HUES48 (cell line): ENCODE measurements at regions not wholly inside any gene's neighbourhood (a gene's known extent, or its start where the extent isn't known, plus 50 kb on each side); places are given as distances from the start of the nearest gene placed in this dataset.

Experiments
- H3K27ac ChIP-seq: one replicate; pipeline ENCODE4 v1.7.0; 2013; ENCODE audit warnings: low read depth, low read length, inconsistent platforms
- H3K27me3 ChIP-seq: 2 replicates; pipeline ENCODE4 v1.6.1; 2013; ENCODE audit warnings: mild to moderate bottlenecking, low read length; ENCODE audit not compliant: control insufficient read depth, insufficient read depth
- H3K36me3 ChIP-seq: 2 replicates; pipeline ENCODE4 v1.6.1; 2013; ENCODE audit warnings: low read length; ENCODE audit not compliant: control insufficient read depth, insufficient read depth
- H3K4me1 ChIP-seq: 2 replicates; pipeline ENCODE4 v1.6.1; 2013; ENCODE audit warnings: mild to moderate bottlenecking, low read length; ENCODE audit not compliant: control insufficient read depth, insufficient read depth
- H3K4me3 ChIP-seq: 2 replicates; pipeline ENCODE4 v1.5.1; 2013; ENCODE audit warnings: mild to moderate bottlenecking, low read depth, low read length
- H3K9ac ChIP-seq: 2 replicates; pipeline ENCODE4 v1.6.1; 2013; ENCODE audit warnings: mild to moderate bottlenecking, low read depth, low read length, moderate library complexity
- H3K9me3 ChIP-seq: 2 replicates; pipeline ENCODE4 v1.6.1; 2013; ENCODE audit warnings: low read length; ENCODE audit not compliant: control insufficient read depth, insufficient read depth

DNA sequence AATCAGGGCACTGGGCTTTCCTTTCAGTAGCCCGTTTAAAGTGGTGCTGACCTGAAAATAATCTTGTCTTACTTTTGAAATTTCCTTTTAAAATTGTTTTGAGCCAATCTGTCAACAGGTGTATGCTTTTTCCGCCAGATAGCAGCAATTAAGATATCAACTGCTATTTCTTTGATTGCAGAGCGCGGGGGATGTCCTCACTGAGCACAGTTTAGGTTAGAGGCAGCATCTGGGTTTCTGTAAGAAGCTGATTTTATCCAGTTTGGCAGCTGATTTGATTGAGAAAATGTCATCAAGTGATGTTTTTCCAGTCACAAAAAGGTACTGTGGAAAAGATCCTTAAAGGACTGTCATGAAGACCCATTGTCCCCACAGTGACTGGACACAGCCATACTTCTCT, 371.8 kb downstream of the ADAMTS20 start:
- Histone ChIP-seq H3K9ac (no peak overlapping the region), H3K27me3 (no peaks in the 10 kb centered on the region), H3K4me1 (no peaks in the 10 kb centered on the region), H3K4me3 (no peak overlapping the region), H3K27ac (no peak overlapping the region), H3K36me3 (no peaks in the 10 kb centered on the region), H3K9me3 (peaks cover 10% of the 10 kb centered on the region; the same call in 1 of the 2 replicates)

DNA sequence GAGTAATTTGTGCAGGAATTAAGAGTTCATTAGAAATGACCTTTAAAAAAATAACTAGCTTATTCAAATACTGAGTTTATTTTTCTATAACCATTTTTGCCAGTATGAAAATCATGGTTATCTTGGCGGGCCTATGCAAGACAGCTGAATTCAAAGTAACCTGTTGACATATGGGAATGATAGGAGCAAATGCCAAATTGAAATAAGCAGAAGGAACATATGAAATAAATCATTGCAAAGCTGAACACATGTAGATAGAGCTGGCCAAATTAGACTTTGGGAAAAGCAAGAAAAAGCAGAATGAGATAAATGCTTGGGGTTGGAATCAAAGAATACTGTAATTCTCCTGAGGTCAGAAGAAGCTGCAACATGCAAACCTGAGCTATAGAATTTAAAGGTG, 372.5 kb downstream of the ADAMTS20 start:
- no peak overlapping the region for H3K9ac ChIP-seq
- no peaks in the 10 kb centered on the region for H3K4me1 ChIP-seq

DNA sequence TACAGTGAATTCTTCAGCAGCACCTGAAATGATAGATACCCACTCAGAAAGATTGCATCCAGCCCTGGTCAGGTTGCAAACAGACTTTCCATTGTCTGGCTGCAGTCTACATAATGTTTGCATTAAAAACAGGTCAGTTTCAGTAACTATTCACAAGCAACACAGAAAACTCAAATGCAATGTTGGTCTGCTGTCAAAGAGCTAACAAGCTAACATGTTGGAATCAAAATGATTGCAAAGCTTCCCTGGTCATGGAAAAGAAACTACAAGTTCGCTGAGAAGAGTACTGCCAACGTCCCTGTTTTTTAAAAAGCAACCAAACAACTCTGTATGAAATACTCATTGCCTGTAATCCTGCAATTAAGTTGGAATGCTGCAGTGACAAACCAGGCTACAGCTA, 374.7 kb downstream of the ADAMTS20 start:
- Histone ChIP-seq H3K27ac (no peak overlapping the region), H3K9me3 (peaks cover 8% of the 10 kb centered on the region; the same call in 1 of the 2 replicates), H3K4me3 (no peak overlapping the region), H3K4me1 (no peaks in the 10 kb centered on the region), H3K36me3 (no peaks in the 10 kb centered on the region), H3K9ac (no peak overlapping the region), H3K27me3 (no peaks in the 10 kb centered on the region)

More for the DNA sequence above, 372.5 kb downstream of the ADAMTS20 start:
- no peak overlapping the region for H3K27ac ChIP-seq
- no peak overlapping the region for H3K4me3 ChIP-seq
- H3K9me3 ChIP-seq = peaks cover 10% of the 10 kb centered on the region; the same call in 1 of the 2 replicates
- no peaks in the 10 kb centered on the region for H3K36me3 ChIP-seq
- no peaks in the 10 kb centered on the region for H3K27me3 ChIP-seq

DNA sequence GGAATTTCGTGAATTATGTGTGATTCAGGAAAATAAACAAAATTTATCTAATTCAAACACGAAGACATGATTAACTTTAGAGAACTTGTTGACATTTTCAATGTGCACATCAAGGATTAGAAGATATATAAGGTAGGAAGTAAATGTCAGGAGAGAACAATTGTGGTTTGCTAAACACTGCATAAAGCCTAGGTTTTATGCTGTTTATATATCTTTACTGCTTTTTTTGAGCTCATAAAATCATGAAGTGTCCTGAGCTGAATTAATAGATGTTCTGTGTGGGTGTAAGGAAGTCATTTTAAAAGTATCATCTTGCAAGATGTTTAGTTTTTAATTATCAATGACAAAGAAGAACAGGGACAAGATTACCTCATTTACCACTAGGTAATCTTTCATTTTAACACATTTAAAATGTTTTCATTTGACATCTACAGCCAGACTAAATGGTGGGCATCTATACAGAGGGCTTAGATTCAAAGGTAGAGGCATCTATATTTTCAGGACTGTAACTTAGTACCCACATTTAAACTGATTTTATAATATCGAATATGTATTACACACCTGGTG, 382.8 kb downstream of the ADAMTS20 start:
- H3K9me3 ChIP-seq = no peaks in the 10 kb centered on the region
- H3K4me1 ChIP-seq = no peaks in the 10 kb centered on the region
- no peaks in the 10 kb centered on the region for H3K27me3 ChIP-seq
- no peaks in the 10 kb centered on the region for H3K36me3 ChIP-seq
- no peak overlapping the region for H3K27ac ChIP-seq
- H3K9ac ChIP-seq = no peak overlapping the region
- no peak overlapping the region for H3K4me3 ChIP-seq

DNA sequence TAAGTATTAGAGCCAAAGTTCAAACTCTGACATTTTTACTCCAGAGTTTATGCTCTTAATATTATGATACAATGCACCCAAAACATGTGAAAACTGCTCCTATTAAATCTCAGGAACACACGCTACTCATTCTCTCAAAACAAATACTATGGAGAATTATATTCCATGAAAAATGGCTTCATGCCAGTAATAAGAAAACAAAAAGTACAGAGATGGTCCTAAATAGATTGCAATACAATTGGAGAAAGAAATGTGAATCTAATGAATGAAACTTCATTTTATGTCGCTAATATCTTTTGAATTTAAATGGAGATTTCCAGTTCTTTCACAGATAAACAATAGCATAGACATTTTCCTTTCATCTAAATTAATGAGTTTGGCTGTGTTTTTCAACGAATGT, 384.3 kb downstream of the ADAMTS20 start:
- H3K4me3 ChIP-seq = no peak overlapping the region
- no peaks in the 10 kb centered on the region for H3K9me3 ChIP-seq
- no peak overlapping the region for H3K9ac ChIP-seq
- H3K4me1 ChIP-seq = no peaks in the 10 kb centered on the region
- no peaks in the 10 kb centered on the region for H3K36me3 ChIP-seq
- H3K27ac ChIP-seq = no peak overlapping the region
- no peaks in the 10 kb centered on the region for H3K27me3 ChIP-seq

DNA sequence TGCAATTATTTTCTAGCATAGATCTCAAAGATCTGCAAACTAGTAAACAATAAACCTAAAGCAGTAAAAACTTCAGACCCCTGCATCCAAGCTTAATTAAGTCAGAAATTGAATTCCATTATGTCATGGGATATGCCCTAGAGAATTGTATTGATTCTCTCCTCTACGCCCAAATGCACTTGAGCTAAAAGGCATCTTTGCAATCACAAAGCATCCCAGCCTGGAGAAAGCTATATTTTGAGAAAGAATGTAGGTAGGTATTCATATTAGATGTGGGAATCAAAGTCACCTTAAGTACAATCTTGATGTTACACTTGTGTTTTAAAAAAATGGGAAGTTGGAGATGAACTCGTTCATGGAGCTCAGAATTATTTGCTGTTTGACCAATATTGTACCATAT, 386.7 kb downstream of the ADAMTS20 start:
- Histone ChIP-seq H3K9ac (no peak overlapping the region), H3K9me3 (no peaks in the 10 kb centered on the region), H3K27me3 (no peaks in the 10 kb centered on the region), H3K36me3 (no peaks in the 10 kb centered on the region), H3K4me3 (no peak overlapping the region), H3K27ac (no peak overlapping the region), H3K4me1 (peaks cover 4% of the 10 kb centered on the region; the same call in 1 of the 2 replicates)

DNA sequence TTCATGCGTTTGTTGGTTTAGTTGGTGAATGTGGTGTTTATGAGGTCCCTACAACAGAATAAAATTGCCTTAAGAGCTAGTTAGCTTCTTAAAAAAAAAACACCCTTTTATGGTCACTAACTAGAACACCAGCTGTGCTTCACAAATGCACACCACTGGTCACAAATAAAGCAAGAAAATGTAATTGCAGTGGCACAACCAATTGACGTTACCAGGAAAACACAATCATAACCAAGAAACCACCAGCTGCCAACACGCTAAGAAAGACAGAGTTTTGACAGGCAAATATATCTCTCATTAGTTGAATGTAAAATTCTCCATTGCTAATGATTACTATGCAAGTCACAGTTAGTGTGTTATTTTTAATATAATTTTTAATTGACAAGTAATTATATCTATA, 389.9 kb downstream of the ADAMTS20 start:
- no peaks in the 10 kb centered on the region for H3K36me3 ChIP-seq

DNA sequence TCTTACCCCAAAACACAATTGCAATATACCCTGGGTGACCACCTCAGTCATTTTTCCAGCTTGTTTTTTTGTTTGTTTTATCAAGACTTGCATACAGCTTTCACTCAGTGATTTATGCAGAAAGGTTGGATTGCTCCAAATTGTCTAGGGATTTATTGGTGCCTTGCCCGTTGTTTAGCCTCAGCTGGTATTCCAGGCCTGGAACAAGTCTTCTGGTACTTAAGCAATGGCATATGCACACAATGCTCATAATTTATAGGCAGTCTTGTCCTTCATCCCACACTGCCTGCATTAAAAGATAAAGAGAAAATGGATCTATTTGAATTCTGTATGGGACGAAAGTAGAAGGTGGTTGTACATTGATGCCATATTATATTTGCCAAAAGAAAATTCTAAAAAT, 392.5 kb downstream of the ADAMTS20 start:
- Histone ChIP-seq H3K9ac (no peak overlapping the region), H3K27me3 (no peaks in the 10 kb centered on the region), H3K4me1 (peaks cover 12% of the 10 kb centered on the region; the same call in 1 of the 2 replicates), H3K4me3 (no peak overlapping the region), H3K36me3 (no peaks in the 10 kb centered on the region), H3K9me3 (no peaks in the 10 kb centered on the region), H3K27ac (no peak overlapping the region)

More for the DNA sequence above, 389.9 kb downstream of the ADAMTS20 start:
- H3K4me1 ChIP-seq = peaks cover 4% of the 10 kb centered on the region; the same call in 1 of the 2 replicates
- H3K27ac ChIP-seq = no peak overlapping the region
- no peak overlapping the region for H3K4me3 ChIP-seq
- no peaks in the 10 kb centered on the region for H3K27me3 ChIP-seq
- no peaks in the 10 kb centered on the region for H3K9me3 ChIP-seq
- H3K9ac ChIP-seq = no peak overlapping the region

DNA sequence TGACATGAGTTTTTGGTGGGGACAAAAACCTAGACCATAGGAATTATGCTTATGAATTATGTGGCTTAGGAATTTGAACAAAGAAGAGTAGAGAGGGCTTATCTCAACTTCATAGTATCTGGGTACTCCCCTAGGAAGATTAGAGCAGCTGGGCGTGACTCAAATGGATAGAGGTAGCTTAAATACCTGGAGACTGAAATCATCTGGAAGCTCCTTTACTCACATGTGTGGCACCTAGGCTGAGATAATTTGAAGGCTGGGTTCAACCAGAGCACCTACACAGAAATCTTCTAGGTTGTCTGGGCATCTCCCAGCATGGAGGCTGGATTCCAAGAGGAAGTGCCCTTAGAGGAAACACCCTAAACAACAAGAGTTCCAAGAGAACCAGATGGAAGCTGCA, 393.9 kb downstream of the ADAMTS20 start:
- H3K27me3 ChIP-seq = no peaks in the 10 kb centered on the region
- H3K4me3 ChIP-seq = no peak overlapping the region
- no peaks in the 10 kb centered on the region for H3K9me3 ChIP-seq
- H3K4me1 ChIP-seq = peaks cover 23% of the 10 kb centered on the region; the same call in 1 of the 2 replicates
- no peak overlapping the region for H3K9ac ChIP-seq
- H3K36me3 ChIP-seq = no peaks in the 10 kb centered on the region
- no peak overlapping the region for H3K27ac ChIP-seq

DNA sequence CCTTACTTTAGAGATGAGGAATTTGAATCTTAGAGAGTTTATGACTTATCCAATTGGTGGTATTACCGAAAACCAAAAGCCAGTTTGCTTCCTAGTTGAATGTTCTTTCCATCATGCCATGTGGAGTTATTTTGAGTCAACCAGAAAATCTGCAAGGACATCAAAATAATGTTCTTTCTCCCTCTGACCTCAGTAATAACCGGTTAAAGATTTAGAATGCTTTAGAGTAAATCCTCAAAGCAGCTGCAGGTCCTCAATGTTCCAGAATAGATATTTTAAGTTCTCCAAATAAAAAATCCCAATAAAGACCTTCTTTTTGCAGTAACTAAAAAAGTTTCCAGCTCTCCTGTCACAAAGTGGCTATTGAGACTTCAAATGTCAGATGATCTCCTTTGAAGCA, 396.6 kb downstream of the ADAMTS20 start:
- peak overlapping the region; percentile 63 for H3K27ac ChIP-seq
- H3K4me3 ChIP-seq = no peak overlapping the region
- no peaks in the 10 kb centered on the region for H3K36me3 ChIP-seq
- no peaks in the 10 kb centered on the region for H3K27me3 ChIP-seq
- H3K9ac ChIP-seq = no peak overlapping the region
- no peaks in the 10 kb centered on the region for H3K9me3 ChIP-seq
- peaks cover 18% of the 10 kb centered on the region; the same call in 1 of the 2 replicates for H3K4me1 ChIP-seq

DNA sequence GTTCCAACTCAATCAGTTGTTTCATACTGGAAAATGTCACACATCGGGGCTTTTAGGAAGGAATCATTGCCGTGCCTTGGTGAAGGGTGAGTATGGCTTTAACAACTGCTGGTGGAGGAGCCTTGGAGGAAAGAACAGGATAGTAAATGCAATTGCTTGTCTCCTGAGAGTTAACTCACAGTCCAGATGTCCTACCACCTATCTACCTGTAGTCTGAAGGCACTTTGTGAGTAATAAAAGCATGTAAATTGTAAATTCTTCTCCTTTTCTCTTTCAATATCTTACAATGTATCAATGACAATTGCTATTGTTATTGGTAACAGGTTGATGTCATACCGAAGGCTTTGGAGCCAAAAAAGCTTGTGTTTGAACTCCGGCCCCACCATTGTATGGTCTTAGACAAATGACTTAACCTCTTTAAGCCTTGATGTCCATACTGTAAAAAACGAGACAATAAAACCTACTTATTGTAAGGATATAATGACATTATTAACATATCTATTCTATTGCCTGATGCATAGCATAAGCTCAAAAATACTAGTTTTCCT, 397.4 kb downstream of the ADAMTS20 start:
- Histone ChIP-seq H3K4me1 (peaks cover 18% of the 10 kb centered on the region; the same call in 1 of the 2 replicates), H3K27ac (peak overlapping the region; percentile 75)

More for the DNA sequence above, 397.4 kb downstream of the ADAMTS20 start:
- Histone ChIP-seq H3K4me3 (no peak overlapping the region), H3K9me3 (no peaks in the 10 kb centered on the region), H3K9ac (no peak overlapping the region), H3K27me3 (no peaks in the 10 kb centered on the region), H3K36me3 (no peaks in the 10 kb centered on the region)
